Neuronal stem cell (in vitro differentiated cells): ENCODE measurements at regions not wholly inside any gene's neighbourhood (a gene's known extent, or its start where the extent isn't known, plus 50 kb on each side); places are given as distances from the start of the nearest gene placed in this dataset.

Experiments used
- DNase-seq: peaks from one replicate; pipeline ENCODE4 v3.0.0-alpha.2; 2013; ENCODE audit warnings: low spot score
- H2AFZ ChIP-seq: one replicate; pipeline ENCODE4 v1.6.1; 2013; ENCODE audit warnings: mild to moderate bottlenecking, low read length, inconsistent platforms
- H2AK5ac ChIP-seq: 2 replicates; pipeline ENCODE4 v1.6.1; 2013; ENCODE audit warnings: low read depth, mild to moderate bottlenecking, inconsistent platforms, low read length, moderate library complexity, mixed read lengths
- H2BK120ac ChIP-seq: 2 replicates; pipeline ENCODE4 v1.6.1; 2013; ENCODE audit warnings: low read depth, mild to moderate bottlenecking, inconsistent platforms, low read length, moderate library complexity, mixed read lengths
- H2BK12ac ChIP-seq: one replicate; pipeline ENCODE4 v1.6.1; 2013; ENCODE audit warnings: low read length, inconsistent platforms
- H2BK15ac ChIP-seq: 2 replicates; pipeline ENCODE4 v1.6.1; 2013; ENCODE audit warnings: mild to moderate bottlenecking, low read length, inconsistent platforms, mixed read lengths
- H2BK5ac ChIP-seq: one replicate; pipeline ENCODE4 v1.6.1; 2013; ENCODE audit warnings: inconsistent platforms, mild to moderate bottlenecking, low read length, moderate library complexity
- H3K14ac ChIP-seq: one replicate; pipeline ENCODE4 v1.6.1; 2013; ENCODE audit warnings: low read length, inconsistent platforms
- H3K18ac ChIP-seq: 2 replicates; pipeline ENCODE4 v1.6.1; 2013; ENCODE audit warnings: low read length, inconsistent platforms
- H3K23ac ChIP-seq: 2 replicates; pipeline ENCODE4 v1.6.1; 2013; ENCODE audit warnings: low read depth, mild to moderate bottlenecking, mixed read lengths, low read length, inconsistent platforms; ENCODE audit not compliant: poor library complexity
- H3K27ac ChIP-seq: replicated peaks from 3 replicates; pipeline ENCODE4 v1.5.1; 2013; ENCODE audit warnings: low read length, inconsistent platforms
- H3K27me3 ChIP-seq, 3 experiments: 2 replicates each; pipeline ENCODE4 v1.6.1; 2013; ENCODE audit warnings: low read length in 3 of 3, mild to moderate bottlenecking in 2 of 3, inconsistent platforms in 1 of 3, low read depth in 1 of 3, mixed read lengths in 1 of 3, moderate library complexity in 1 of 3; ENCODE audit not compliant: control insufficient read depth in 3 of 3, insufficient read depth in 3 of 3
- H3K36me3 ChIP-seq, 2 donors: replicated peaks in 1 of 2; 2 replicates each; pipeline ENCODE4 v1.6.1; 2013; ENCODE audit warnings: low read length in 2 of 2; ENCODE audit not compliant: control insufficient read depth in 2 of 2, insufficient read depth in 2 of 2
- H3K4ac ChIP-seq: 2 replicates; pipeline ENCODE4 v1.6.1; 2013; ENCODE audit warnings: inconsistent platforms, mild to moderate bottlenecking, low read length, moderate library complexity
- H3K4me1 ChIP-seq, 2 donors: 1 replicate in 1 of 2; 2 replicates in 1 of 2; pipeline ENCODE4 v1.6.1; 2013; ENCODE audit warnings: low read length in 2 of 2, low read depth in 1 of 2; ENCODE audit not compliant: control insufficient read depth in 2 of 2, insufficient read depth in 1 of 2
- H3K4me2 ChIP-seq: one replicate; pipeline ENCODE4 v1.6.1; 2013; ENCODE audit warnings: mild to moderate bottlenecking, low read length, inconsistent platforms; ENCODE audit not compliant: insufficient read depth, poor library complexity, severe bottlenecking
- H3K4me3 ChIP-seq, 2 donors: 2 replicates each; pipeline ENCODE4 v1.5.1; 2013; ENCODE audit warnings: low read length in 2 of 2, mild to moderate bottlenecking in 2 of 2, inconsistent platforms in 1 of 2, moderate library complexity in 1 of 2
- H3K79me1 ChIP-seq: one replicate; pipeline ENCODE4 v1.6.1; 2013; ENCODE audit warnings: low read depth, mild to moderate bottlenecking, inconsistent platforms, low read length, moderate library complexity
- H3K9ac ChIP-seq: one replicate; pipeline ENCODE4 v1.6.1; 2013; ENCODE audit warnings: mild to moderate bottlenecking, low read depth, low read length, inconsistent platforms; ENCODE audit not compliant: poor library complexity
- H3K9me3 ChIP-seq, 2 donors: replicated peaks in 1 of 2; 2 replicates each; pipeline versions ENCODE3 to v1.6.1; 2013; ENCODE audit warnings: low read length in 2 of 2, mild to moderate bottlenecking in 2 of 2, inconsistent platforms in 1 of 2, low read depth in 1 of 2, mixed read lengths in 1 of 2, moderate library complexity in 1 of 2; ENCODE audit not compliant: control insufficient read depth in 2 of 2, insufficient read depth in 1 of 2
- H4K8ac ChIP-seq: one replicate; pipeline ENCODE4 v1.6.1; 2013; ENCODE audit warnings: low read depth, mild to moderate bottlenecking, inconsistent platforms, low read length, moderate library complexity
- H4K91ac ChIP-seq: one replicate; pipeline ENCODE4 v1.6.1; 2013; ENCODE audit warnings: low read length, low read depth, mild to moderate bottlenecking, inconsistent platforms; ENCODE audit not compliant: poor library complexity
- WGBS, 2 donors: extraction: QIAGEN DNeasy Blood & Tissue Kit; methylation state at CpG; one replicate each; pipeline ENCODE4 v1.1.7; 2013; ENCODE audit warnings: missing lambda C conversion rate in 2 of 2, mixed read lengths in 1 of 2; ENCODE audit not compliant: insufficient read length in 2 of 2, insufficient replicate concordance in 1 of 2; ENCODE audit errors: extremely low coverage in 2 of 2; 5-methylcytosine and 5-hydroxymethylcytosine counted together

DNA sequence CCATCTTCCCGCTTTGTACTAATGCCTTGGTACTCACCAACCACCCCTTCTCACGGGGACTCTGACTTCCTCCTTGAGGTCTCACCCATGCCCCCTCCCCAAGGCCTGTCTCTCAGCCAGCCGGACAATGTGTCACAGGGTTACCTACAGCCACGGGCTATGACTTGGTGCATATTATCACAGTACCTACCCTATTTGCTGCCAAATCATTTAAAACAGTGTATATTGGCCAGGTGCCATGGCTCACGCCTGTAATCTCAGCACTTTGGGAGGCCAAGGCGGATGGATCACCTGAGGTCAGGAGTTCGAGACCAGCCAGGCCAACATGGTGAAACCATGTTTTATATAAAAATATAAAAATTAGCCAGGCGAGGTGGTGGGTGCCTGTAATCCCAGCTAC, 93.4 kb upstream of the TBL1XR1 start:
- no peaks in the 10 kb centered on the region for H3K79me1 ChIP-seq
- WGBS, 2 donors, result no CpG with 5 or more reads among the region's 8 CpGs
- no peaks in the 10 kb centered on the region for H3K4me1 ChIP-seq
- no peaks in the 10 kb centered on the region for H3K27me3 ChIP-seq
- H2BK15ac ChIP-seq, result no peak overlapping the region
- no peak overlapping the region for H3K14ac ChIP-seq
- DNase-seq, result no peak
- no peak overlapping the region for H3K27ac ChIP-seq
- H2AK5ac ChIP-seq, result no peak overlapping the region
- no peak overlapping the region for H4K8ac ChIP-seq
- no peak overlapping the region for H2BK120ac ChIP-seq
- H3K18ac ChIP-seq, result no peak overlapping the region
- H3K23ac ChIP-seq, result no peak overlapping the region
- H3K4me2 ChIP-seq, result no peak overlapping the region
- no peak overlapping the region for H4K91ac ChIP-seq
- H2AFZ ChIP-seq, result no peak overlapping the region
- no peaks in the 10 kb centered on the region for H3K36me3 ChIP-seq
- H3K4me3 ChIP-seq, result no peak overlapping the region
- H2BK12ac ChIP-seq, result no peak overlapping the region
- H3K9me3 ChIP-seq, result no peaks in the 10 kb centered on the region
- H2BK5ac ChIP-seq, result no peak overlapping the region
- H3K4ac ChIP-seq, result no peak overlapping the region
- H3K9ac ChIP-seq, result no peak overlapping the region

DNA sequence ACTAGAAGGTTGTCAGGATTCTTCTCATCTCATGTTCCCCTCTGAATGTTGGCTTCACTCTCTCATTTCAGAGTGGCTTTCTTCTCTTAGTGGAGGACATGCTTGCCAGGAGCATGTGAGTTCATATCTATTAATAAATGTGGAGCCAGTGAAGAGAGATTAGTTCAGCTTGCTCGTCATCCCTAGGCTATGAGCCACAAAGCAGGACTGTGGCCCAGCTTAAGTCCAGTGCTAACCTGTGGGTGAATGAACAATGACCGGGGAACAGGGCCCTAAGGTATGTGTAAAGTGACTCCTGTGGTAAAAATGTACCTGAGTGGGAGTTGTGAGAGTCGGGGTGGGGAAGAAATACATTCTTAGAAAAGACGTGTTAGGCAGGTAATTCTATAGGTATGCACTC, 96.9 kb upstream of the TBL1XR1 start:
- Histone ChIP-seq H4K91ac (no peak overlapping the region), H3K4me3 (no peak overlapping the region), H3K14ac (no peak overlapping the region), H3K4ac (no peak overlapping the region), H2BK15ac (no peak overlapping the region), H3K18ac (no peak overlapping the region), H4K8ac (no peak overlapping the region), H3K9ac (no peak overlapping the region), H3K23ac (no peak overlapping the region), H3K36me3 (no peaks in the 10 kb centered on the region), H2AK5ac (no peak overlapping the region), H3K4me1 (no peaks in the 10 kb centered on the region), H2BK12ac (no peak overlapping the region), H3K4me2 (no peak overlapping the region), H2BK5ac (no peak overlapping the region), H3K27me3 (no peaks in the 10 kb centered on the region), H3K79me1 (no peaks in the 10 kb centered on the region), H2BK120ac (no peak overlapping the region), H3K27ac (no peak overlapping the region), H3K9me3 (no peaks in the 10 kb centered on the region), H2AFZ (no peak overlapping the region)
- WGBS, 2 donors, result no CpG with 5 or more reads among the region's 4 CpGs
- no peak for DNase-seq

DNA sequence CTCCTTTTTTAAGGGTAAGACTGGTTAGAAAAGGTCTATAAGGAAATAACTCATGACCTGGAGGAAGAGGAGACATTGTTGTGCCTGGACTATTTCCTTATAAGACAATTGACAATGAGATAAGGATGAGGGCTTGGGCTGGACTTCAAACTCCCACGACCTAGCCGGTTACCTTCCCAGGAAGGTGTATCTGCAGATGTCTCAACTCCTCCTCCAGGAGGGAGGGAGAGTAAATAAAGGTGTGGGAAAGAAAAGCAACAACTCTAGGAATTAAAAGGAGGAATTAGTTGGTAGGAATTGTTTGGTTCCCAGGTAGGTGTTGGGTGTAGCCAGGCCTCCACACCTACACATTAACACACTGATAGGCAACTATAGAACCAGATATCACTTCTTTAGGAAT, 97.8 kb upstream of the TBL1XR1 start:
- no peak overlapping the region for H3K27ac ChIP-seq
- H3K14ac ChIP-seq, result no peak overlapping the region
- H3K27me3 ChIP-seq, result no peaks in the 10 kb centered on the region
- no peaks in the 10 kb centered on the region for H3K79me1 ChIP-seq
- H4K91ac ChIP-seq, result no peak overlapping the region
- no peak for DNase-seq
- no peak overlapping the region for H3K18ac ChIP-seq
- H3K36me3 ChIP-seq, result no peaks in the 10 kb centered on the region
- H3K4me3 ChIP-seq, result no peak overlapping the region
- no peak overlapping the region for H2BK12ac ChIP-seq
- no peak overlapping the region for H2BK120ac ChIP-seq
- H2BK15ac ChIP-seq, result no peak overlapping the region
- no peak overlapping the region for H4K8ac ChIP-seq
- H3K4ac ChIP-seq, result no peak overlapping the region
- H2AK5ac ChIP-seq, result no peak overlapping the region
- no peak overlapping the region for H3K23ac ChIP-seq
- H3K9ac ChIP-seq, result no peak overlapping the region
- no peak overlapping the region for H3K4me2 ChIP-seq
- H3K4me1 ChIP-seq, result peaks cover under 1 to 3% of the 10 kb centered on the region in 2 donors
- H2AFZ ChIP-seq, result no peak overlapping the region
- no CpG with 5 or more reads among the region's 2 CpGs for WGBS, 2 donors
- H2BK5ac ChIP-seq, result no peak overlapping the region
- no peaks in the 10 kb centered on the region for H3K9me3 ChIP-seq

DNA sequence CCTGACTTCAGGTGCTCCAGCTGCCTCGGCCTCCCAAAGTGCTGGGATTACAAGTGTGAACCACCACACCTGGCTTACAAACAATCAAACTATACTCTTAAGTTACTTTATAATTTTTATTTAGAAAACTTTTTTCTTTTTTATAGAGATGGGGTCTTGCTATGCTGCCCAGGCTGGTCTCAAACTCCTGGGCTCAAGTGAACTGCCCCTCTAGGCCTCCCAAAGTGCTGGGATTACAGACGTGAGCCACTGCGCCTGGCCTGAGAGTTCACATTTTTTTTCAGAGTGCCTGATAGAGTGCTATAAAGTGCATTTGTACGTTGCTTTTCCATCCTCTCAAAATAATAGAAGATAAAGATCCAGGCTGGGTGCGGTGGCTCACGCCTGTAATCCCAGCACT, 102.0 kb upstream of the TBL1XR1 start:
- H2BK120ac ChIP-seq, result no peak overlapping the region

More for the DNA sequence above, 102.0 kb upstream of the TBL1XR1 start:
- Histone ChIP-seq H2AFZ (no peak overlapping the region), H4K8ac (no peak overlapping the region), H2BK5ac (no peak overlapping the region), H3K14ac (no peak overlapping the region), H2BK12ac (no peak overlapping the region), H3K27ac (no peak overlapping the region), H3K4me1 (peaks cover 3 to 9% of the 10 kb centered on the region in 2 donors), H3K79me1 (no peaks in the 10 kb centered on the region), H3K4me2 (no peak overlapping the region), H3K23ac (no peak overlapping the region), H4K91ac (no peak overlapping the region), H3K9ac (no peak overlapping the region), H3K36me3 (no peaks in the 10 kb centered on the region), H2BK15ac (no peak overlapping the region), H2AK5ac (no peak overlapping the region), H3K4me3 (no peak overlapping the region), H3K18ac (no peak overlapping the region), H3K9me3 (no peaks in the 10 kb centered on the region), H3K27me3 (no peaks in the 10 kb centered on the region), H3K4ac (no peak overlapping the region)
- no peak for DNase-seq
- no CpG with 5 or more reads among the region's 6 CpGs for WGBS, 2 donors
